GM18861 (cell line): ENCODE measurements at regions not wholly inside any gene's neighbourhood (a gene's known extent, or its start where the extent isn't known, plus 50 kb on each side); places are given as distances from the start of the nearest gene placed in this dataset.

Experiments used
- ATAC-seq: cut with Tn5 transposase; IDR thresholded peaks from one replicate; pipeline ENCODE4 v1.9.1; 2021; ENCODE audit not compliant: unreplicated experiment

DNA sequence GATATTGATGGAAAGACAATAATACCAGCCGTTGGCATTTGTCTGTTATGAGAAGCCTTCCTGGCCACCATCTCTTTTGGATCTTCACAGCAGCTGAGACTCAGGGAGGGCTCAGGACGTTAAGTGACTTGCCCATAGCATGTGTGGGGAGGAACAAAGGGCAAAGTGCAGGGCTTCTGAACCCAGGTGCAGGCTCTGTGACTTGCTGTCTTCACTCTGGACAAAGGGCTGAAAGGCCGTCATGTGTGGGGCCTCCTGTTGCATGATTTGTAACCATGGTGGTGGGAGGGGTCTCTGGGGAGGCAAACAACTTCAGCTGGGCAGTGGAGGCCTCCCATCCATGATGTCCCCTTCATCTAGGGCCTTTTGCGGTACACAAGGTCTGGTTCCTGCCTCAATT, 65.5 kb upstream of the SIX2 start:
- ATAC-seq: no peak

DNA sequence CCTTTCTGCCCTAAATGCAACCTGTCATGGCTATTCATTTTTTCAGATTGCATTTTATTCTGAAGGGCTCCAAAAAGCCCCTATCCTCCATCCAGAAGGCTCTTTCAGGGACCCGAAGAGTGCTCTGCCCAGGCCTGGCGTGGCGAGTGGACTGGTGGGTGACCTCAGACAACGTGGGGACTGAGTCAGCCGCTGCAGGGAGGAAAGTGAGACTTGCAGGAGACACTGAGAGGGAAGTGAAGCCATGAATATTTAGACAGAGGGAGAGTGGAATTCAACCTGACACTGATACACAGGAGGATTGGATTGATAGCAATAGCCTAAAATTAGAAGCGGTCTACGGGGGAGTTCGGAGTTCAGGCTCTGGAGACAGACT, 63.6 kb upstream of the SIX2 start:
- no peak for ATAC-seq

DNA sequence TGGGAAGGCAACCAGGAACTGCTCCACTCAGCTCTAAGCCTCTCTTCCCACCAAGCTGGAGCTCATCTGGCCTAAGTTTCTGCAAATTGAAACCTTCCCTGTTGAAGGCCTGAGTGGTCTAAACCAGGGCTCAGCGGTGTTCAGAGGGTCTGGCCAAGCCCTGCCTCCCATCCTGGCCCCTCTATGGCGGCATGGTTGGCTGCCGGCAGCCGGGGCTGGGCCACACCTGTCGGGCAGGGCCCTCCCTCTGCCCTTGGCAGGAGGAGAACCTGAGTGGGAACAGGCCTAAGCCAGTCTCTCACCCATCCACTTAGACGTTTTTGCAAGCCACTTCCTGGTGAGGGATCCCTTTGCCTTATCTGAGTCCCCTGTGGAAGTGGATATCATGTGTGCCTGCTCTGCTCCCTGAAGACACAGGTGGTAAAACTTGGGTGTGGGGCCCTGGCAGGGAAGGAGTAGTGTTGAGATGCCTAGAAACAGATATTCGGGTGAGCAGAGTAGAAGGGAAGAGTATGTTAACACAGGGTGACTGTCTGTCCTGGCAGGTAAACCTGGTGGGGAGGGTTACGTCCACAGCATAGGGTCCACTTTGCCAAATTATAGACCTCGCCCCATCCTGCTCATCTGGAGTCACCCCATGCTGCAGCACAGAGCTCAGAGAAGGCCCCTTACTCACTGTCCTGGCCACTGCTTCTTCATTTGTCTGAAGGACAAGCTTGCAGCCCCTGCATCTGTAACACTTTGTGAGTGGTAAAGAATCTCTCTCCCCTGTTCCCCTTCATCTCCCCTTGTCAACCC, 63.0 kb upstream of the SIX2 start:
- ATAC-seq: no peak

DNA sequence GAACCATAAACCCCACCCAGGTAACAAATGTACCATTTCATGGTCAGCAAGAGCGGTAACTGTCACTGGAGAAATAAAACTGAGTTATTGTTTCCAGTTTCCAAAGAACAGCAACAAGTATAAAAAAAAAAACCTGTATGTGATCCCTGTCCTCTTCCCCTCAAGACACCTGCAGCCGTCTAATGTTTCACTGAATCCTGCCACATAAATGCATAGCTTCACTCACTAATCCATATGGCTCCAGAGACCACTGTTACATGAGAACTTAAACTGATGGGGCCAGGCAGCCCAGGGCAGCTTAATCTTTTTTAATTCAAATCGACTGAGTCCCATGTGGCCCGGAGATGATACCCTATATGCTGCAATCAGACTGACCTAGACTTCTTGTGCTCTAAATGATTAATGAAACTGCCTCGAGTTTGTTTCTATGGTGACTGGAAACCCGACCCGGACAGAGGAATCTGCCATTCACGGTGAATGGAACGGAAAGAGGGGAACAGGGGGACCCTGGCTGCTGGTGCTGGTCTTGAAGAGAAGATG, 60.9 kb upstream of the SIX2 start:
- ATAC-seq: no peak

DNA sequence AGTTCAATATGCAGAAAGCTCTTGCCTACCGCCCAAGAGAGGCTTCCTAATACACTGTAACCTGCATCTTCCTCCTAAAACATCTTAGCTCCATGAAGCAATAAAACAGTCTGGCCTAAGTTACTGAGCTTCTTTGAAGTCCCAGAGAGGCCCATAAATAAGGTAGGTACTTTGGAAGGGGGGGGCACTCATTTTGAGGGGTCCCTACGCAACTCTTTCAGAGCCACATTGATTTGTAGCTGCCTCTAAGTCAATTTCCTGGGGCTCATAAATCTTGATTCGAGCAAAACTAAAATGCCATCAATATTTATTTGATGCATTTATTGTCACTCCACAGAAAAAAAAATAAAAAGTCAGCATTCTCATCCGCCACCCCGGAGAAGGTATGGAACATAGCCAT, 60.4 kb upstream of the SIX2 start:
- no peak for ATAC-seq

DNA sequence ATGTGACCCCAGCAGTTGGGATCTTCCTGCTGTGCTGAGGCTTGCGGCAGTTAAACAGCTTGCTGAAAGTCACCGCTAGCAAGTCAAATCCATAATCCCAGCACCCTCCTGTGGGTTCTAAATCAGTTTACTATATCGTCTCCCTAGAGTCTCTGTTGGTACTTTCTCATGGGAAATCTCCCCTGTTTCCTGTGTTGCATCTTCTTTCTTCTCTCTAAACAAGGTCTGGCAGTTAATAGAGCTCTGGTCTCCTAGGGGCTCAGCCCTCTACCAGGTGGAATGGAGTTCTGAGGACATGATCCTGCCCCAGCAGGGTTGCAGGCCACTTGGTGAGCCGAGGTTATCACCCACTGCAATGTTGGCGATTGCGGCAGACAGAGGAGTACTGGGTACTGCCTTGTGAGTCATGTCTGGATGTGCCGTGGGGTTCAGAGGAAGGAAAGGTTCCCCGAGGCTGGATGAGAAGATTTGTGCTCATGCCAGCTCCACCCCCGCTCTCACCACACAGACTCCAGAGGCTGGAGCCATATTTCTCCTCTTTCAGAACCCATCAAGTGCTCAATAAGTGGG, 59.4 kb upstream of the SIX2 start:
- no peak for ATAC-seq

DNA sequence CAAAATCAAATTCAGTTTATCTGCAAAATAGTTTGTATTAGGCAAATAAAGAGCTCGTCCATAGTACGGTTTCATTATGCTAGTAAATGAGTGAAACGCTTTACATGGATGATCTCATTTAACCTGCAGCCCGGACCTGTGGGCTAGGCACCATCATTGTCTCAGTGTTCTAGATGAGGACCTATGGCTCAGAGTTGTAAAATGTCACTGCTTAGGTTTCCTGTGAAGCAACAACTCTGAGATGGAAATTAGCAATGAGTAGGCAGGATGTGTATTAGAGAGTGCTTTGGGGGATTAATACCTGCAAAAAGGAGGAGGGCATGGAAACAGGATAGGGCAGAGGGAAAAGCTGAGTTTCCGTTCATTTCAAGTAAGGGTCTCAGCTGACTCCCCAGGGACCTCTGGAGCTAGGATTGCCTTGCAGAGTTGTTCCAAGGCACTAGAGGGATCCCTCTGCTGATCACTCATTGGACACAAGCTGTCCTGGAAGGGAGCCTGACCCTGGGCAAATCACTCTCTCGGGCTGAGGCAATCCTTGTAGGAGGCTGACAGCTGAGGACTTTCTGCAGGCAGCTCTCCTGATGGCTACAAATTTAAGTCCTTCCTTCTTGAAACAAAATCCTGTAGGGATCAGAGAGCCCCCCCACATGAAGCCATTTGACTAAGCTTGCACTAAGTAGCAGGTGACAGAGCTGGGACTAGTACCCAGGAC, 58.8 kb upstream of the SIX2 start:
- ATAC-seq: no peak
